ENCODE measurements at regions not wholly inside any gene's neighbourhood (a gene's known extent, or its start where the extent isn't known, plus 50 kb on each side); places are given as distances from the start of the nearest gene placed in this dataset.

DNA sequence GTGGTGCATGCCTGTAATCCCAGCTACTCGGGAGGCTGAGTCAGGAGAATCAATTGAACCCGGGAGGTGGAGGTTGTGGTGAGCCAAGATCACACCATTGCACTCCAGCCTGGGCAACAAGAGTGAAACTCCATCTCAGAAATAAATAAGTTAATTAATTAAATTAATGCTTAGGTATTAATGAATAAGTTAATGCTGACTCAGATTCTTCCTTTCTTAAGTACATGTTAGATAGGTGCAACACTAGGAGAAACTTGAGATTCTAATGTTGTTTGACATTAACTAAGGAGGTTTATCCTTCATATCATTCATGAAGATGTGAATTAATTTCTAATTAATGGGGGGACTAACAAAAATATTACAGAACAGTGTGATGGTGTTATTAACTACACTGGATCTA, 812.6 kb upstream of the SPRY2 start:
- TF ChIP-seq, protein P1, sequence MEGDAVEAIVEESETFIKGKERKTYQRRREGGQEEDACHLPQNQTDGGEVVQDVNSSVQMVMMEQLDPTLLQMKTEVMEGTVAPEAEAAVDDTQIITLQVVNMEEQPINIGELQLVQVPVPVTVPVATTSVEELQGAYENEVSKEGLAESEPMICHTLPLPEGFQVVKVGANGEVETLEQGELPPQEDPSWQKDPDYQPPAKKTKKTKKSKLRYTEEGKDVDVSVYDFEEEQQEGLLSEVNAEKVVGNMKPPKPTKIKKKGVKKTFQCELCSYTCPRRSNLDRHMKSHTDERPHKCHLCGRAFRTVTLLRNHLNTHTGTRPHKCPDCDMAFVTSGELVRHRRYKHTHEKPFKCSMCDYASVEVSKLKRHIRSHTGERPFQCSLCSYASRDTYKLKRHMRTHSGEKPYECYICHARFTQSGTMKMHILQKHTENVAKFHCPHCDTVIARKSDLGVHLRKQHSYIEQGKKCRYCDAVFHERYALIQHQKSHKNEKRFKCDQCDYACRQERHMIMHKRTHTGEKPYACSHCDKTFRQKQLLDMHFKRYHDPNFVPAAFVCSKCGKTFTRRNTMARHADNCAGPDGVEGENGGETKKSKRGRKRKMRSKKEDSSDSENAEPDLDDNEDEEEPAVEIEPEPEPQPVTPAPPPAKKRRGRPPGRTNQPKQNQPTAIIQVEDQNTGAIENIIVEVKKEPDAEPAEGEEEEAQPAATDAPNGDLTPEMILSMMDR (IDR thresholded peaks at IDR 0.05), result no peak
- TF ChIP-seq POLR2AphosphoS5 (IDR thresholded peaks at IDR 0.05) (no peak), POLR2A (IDR thresholded peaks at IDR 0.05) (no peak), EP300 (IDR thresholded peaks at IDR 0.05) (no peak)

Data from gastroesophageal sphincter (tissue), 3 donors.